IMR-90 (cell line): ENCODE measurements at regions not wholly inside any gene's neighbourhood (a gene's known extent, or its start where the extent isn't known, plus 50 kb on each side); places are given as distances from the start of the nearest gene placed in this dataset.
A peak's percentile ranks its signal among the peaks of the same experiment; 100 is the strongest.

ENCODE experiments used
- ATAC-seq: fragments of 200-7000 bp; cut with Tn5 transposase; 2 replicates; pipeline ENCODE4 v1.9.1; 2020; ENCODE audit warnings: low read depth, mild to moderate bottlenecking, moderate library complexity
- BruUV-seq: library from RNA; stranded (reverse); fragments of 400-500 nt; replicated peaks from 2 replicates; lab custom pipeline; 2021; lab: Mats Ljungman, UMichigan
- CTCF ChIA-PET: fragments of 300-600 bp; formaldehyde crosslinking; extraction: SDS; loops from one replicate; lab custom pipeline; 2021; ENCODE audit warnings: antibody characterized with exemption; lab: Yijun Ruan, JAX
- POLR2A ChIA-PET: fragments of 300-600 bp; sonication (Branson Sonifier 250); formaldehyde crosslinking; loops from one replicate; lab custom pipeline; 2022; ENCODE audit warnings: antibody characterized with exemption; ENCODE audit not compliant: unreplicated experiment; lab: Charles Lee
- DNase-seq: peaks from one replicate; pipeline ENCODE4 v3.0.0; 2013
- H2AFZ ChIP-seq: replicated peaks from 2 replicates; pipeline ENCODE3; 2013; ENCODE audit warnings: low read length, mild to moderate bottlenecking; ENCODE audit not compliant: poor library complexity
- H2AK5ac ChIP-seq: 2 replicates; pipeline ENCODE4 v1.6.1; 2013; ENCODE audit warnings: low read depth, low read length, inconsistent platforms
- H2AK9ac ChIP-seq: replicated peaks from 2 replicates; pipeline ENCODE3; 2013; ENCODE audit warnings: mild to moderate bottlenecking, low read depth, low read length, moderate library complexity; ENCODE audit not compliant: poor library complexity
- H2BK120ac ChIP-seq: 2 replicates; pipeline ENCODE4 v1.6.1; 2013; ENCODE audit warnings: low read depth, low read length, inconsistent platforms
- H2BK15ac ChIP-seq: 3 replicates; pipeline ENCODE4 v1.6.1; 2013; ENCODE audit warnings: low read depth, low read length, inconsistent platforms
- H2BK20ac ChIP-seq: 2 replicates; pipeline ENCODE4 v1.6.1; 2013; ENCODE audit warnings: low read depth, mild to moderate bottlenecking, inconsistent platforms, low read length, moderate library complexity
- H2BK5ac ChIP-seq: 2 replicates; pipeline ENCODE4 v1.6.1; 2013; ENCODE audit warnings: mild to moderate bottlenecking, low read depth, low read length, inconsistent platforms; ENCODE audit not compliant: poor library complexity, severe bottlenecking
- H3K14ac ChIP-seq: replicated peaks from 2 replicates; pipeline ENCODE4 v1.6.1; 2013; ENCODE audit warnings: low read depth, low read length, inconsistent platforms
- H3K18ac ChIP-seq: 2 replicates; pipeline ENCODE4 v1.6.1; 2013; ENCODE audit warnings: low read depth, low read length, control low read depth
- H3K23ac ChIP-seq: 2 replicates; pipeline ENCODE4 v1.6.1; 2013; ENCODE audit warnings: low read depth, low read length, inconsistent platforms
- H3K27ac ChIP-seq: 2 replicates; pipeline ENCODE4 v1.5.1; 2013; ENCODE audit warnings: mild to moderate bottlenecking, control low read depth, low read length; ENCODE audit not compliant: insufficient read depth
- H3K27me3 ChIP-seq: 2 replicates; pipeline ENCODE4 v1.6.1; 2013; ENCODE audit warnings: low read length; ENCODE audit not compliant: control insufficient read depth, insufficient read depth
- H3K36me3 ChIP-seq: 2 replicates; pipeline ENCODE4 v1.6.1; 2013; ENCODE audit warnings: low read length, mixed read lengths; ENCODE audit not compliant: control insufficient read depth, insufficient read depth
- H3K4ac ChIP-seq: 2 replicates; pipeline ENCODE4 v1.6.1; 2013; ENCODE audit warnings: low read depth, low read length, inconsistent platforms
- H3K4me1 ChIP-seq: 2 replicates; pipeline ENCODE4 v1.6.1; 2013; ENCODE audit warnings: low read length, mixed read lengths; ENCODE audit not compliant: control insufficient read depth, insufficient read depth
- H3K4me2 ChIP-seq: 2 replicates; pipeline ENCODE4 v1.6.1; 2013; ENCODE audit warnings: low read depth, mild to moderate bottlenecking, control low read depth, low read length, moderate library complexity
- H3K4me3 ChIP-seq: 2 replicates; pipeline ENCODE4 v1.5.1; 2013; ENCODE audit warnings: low read depth, mild to moderate bottlenecking, control low read depth, low read length, moderate library complexity; ENCODE audit not compliant: insufficient read depth
- H3K56ac ChIP-seq: 2 replicates; pipeline ENCODE4 v1.6.1; 2013; ENCODE audit warnings: low read length, inconsistent platforms; ENCODE audit not compliant: insufficient read depth; ENCODE audit errors: extremely low read depth
- H3K79me1 ChIP-seq, 2 experiments: 2 replicates each; pipeline ENCODE4 v1.6.1; 2013; ENCODE audit warnings: low read length in 2 of 2, inconsistent platforms in 1 of 2, low read depth in 1 of 2
- H3K9ac ChIP-seq: 2 replicates; pipeline ENCODE4 v1.6.1; 2013; ENCODE audit warnings: low read depth, low read length, control low read depth
- H3K9me1 ChIP-seq: 2 replicates; pipeline ENCODE4 v1.6.1; 2013; ENCODE audit warnings: low read length, inconsistent platforms; ENCODE audit not compliant: insufficient read depth
- H3K9me3 ChIP-seq: 2 replicates; pipeline ENCODE4 v1.6.1; 2013; ENCODE audit warnings: low read length; ENCODE audit not compliant: control insufficient read depth, insufficient read depth
- H4K20me1 ChIP-seq: 2 replicates; pipeline ENCODE4 v1.6.1; 2013; ENCODE audit warnings: low read length, inconsistent platforms; ENCODE audit not compliant: insufficient read depth
- H4K5ac ChIP-seq: 2 replicates; pipeline ENCODE4 v1.6.1; 2013; ENCODE audit warnings: mild to moderate bottlenecking, low read depth, low read length, control low read depth
- H4K8ac ChIP-seq, 2 experiments: 2 replicates each; pipeline ENCODE4 v1.6.1; 2013; ENCODE audit warnings: low read depth in 2 of 2, low read length in 2 of 2, control low read depth in 1 of 2, inconsistent platforms in 1 of 2
- H4K91ac ChIP-seq: 2 replicates; pipeline ENCODE4 v1.6.1; 2013; ENCODE audit warnings: low read depth, low read length, inconsistent platforms; ENCODE audit not compliant: insufficient read depth
- BHLHE40 ChIP-seq: fragments of 150-350 bp; IDR thresholded peaks from 2 replicates; pipeline ENCODE4 v1.6.1; 2016; ENCODE audit warnings: mild to moderate bottlenecking, low read depth, low read length
- CHD1 ChIP-seq: IDR thresholded peaks from 2 replicates; pipeline ENCODE4 v1.6.1; 2012; ENCODE audit warnings: low read depth, low read length, improper control_type of control experiment
- NFE2L2 ChIP-seq: fragments of 150-350 bp; IDR thresholded peaks from 2 replicates; pipeline ENCODE4 v1.6.1; 2016; ENCODE audit warnings: low read depth, mild to moderate bottlenecking, low read length
- POLR2A ChIP-seq: IDR thresholded peaks from 2 replicates; pipeline ENCODE4 v1.6.1; 2012; ENCODE audit warnings: mild to moderate bottlenecking, low read depth, low read length
- RAD21 ChIP-seq: IDR thresholded peaks from 2 replicates; pipeline ENCODE4 v1.6.1; 2012; ENCODE audit warnings: low read length, improper control_type of control experiment
- RCOR1 ChIP-seq: IDR thresholded peaks from 2 replicates; pipeline ENCODE4 v1.6.1; 2012; ENCODE audit warnings: mild to moderate bottlenecking, low read length, improper control_type of control experiment; ENCODE audit not compliant: insufficient replicate concordance
- RFX5 ChIP-seq: IDR thresholded peaks from 2 replicates; pipeline ENCODE4 v1.8.0; 2012; ENCODE audit warnings: low read depth, mild to moderate bottlenecking, low read length, moderate library complexity
- SMC3 ChIP-seq: fragments of 150-350 bp; IDR thresholded peaks from 2 replicates; pipeline ENCODE4 v1.6.1; 2016; ENCODE audit warnings: low read depth, mild to moderate bottlenecking, antibody characterized with exemption, low read length, moderate library complexity
- WGBS, 2 experiments: methylation state at CpG; one replicate each; pipeline versions ENCODE4 v1.1.5 to v1.1.7; 2013; ENCODE audit warnings: missing lambda C conversion rate in 2 of 2; ENCODE audit not compliant: insufficient read length in 1 of 2; ENCODE audit errors: extremely low coverage in 2 of 2; 5-methylcytosine and 5-hydroxymethylcytosine counted together
- dilution Hi-C: fragments of 300-500 bp; cut with HindIII; formaldehyde crosslinking; loops from one replicate; pipeline ENCODE4 v1.14.3; 2018; ENCODE audit warnings: low sequenced_read_pairs; ENCODE audit not compliant: unreplicated experiment
- in situ Hi-C: fragments of 300-500 bp; cut with MboI; formaldehyde crosslinking; loops from 3 replicates; pipeline ENCODE4 v1.14.3; 2019; ENCODE audit warnings: low sequenced_read_pairs, inconsistent platforms, mixed read lengths
- intact Hi-C: fragments of 100-400 bp; cut with micrococcal nuclease; formaldehyde crosslinking; loops from 2 replicates; pipeline ENCODE4 v1.10.0; 2022

DNA sequence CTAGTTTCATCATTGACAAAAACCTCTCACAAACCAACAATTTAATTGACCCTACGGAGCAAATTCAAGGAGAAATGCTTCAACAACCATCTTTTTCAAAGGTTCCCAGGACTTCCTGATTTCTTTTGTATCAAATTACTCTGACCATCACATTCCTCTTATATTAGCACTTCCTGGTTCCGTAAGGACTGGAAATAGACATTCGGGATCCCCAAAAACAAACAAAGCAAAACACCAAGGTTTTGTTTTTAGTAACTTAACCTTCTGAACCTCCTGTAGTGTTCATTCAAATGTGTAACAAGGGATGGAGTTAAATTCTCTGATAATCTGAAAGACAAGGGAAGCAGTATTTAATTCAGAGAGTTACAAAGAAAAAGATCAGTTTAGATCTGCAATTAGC is 387.6 kb upstream of the NRP1 start:
- intact Hi-C loops: no loop called here
- ATAC-seq: peak; percentile 32; the same call in 1 of the 2 replicates
- DNase-seq: peak; percentile 33

More for the DNA sequence above, 387.6 kb upstream of the NRP1 start:
- TF ChIP-seq NFE2L2 (no peak), RFX5 (no peak), CHD1 (no peak), POLR2A (no peak), BHLHE40 (no peak), RAD21 (no peak), SMC3 (no peak), RCOR1 (no peak)
- Histone ChIP-seq H3K79me1 (no peaks in the 10 kb centered on the region), H4K91ac (no peak overlapping the region), H3K23ac (no peak overlapping the region), H3K27me3 (no peaks in the 10 kb centered on the region; the same call in 1 of the 2 replicates), H3K9ac (no peak overlapping the region), H2AK9ac (no peak overlapping the region), H3K18ac (no peak overlapping the region), H3K4me1 (no peaks in the 10 kb centered on the region), H3K4me2 (peak overlapping the region; percentile 10; the same call in 1 of the 2 replicates), H2BK15ac (no peak overlapping the region), H3K4ac (no peak overlapping the region), H2BK5ac (no peak overlapping the region), H3K4me3 (no peak overlapping the region), H2AK5ac (no peak overlapping the region), H3K27ac (no peak overlapping the region), H4K5ac (0 out of 2 replicates have a peak overlapping the region, but pooled peaks have one; percentile 51), H3K36me3 (no peaks in the 10 kb centered on the region), H4K20me1 (no peaks in the 10 kb centered on the region), H4K8ac (no peak overlapping the region), H3K9me3 (0 out of 2 replicates have a peak, but pooled peaks cover 2% of the 10 kb centered on the region), H2BK120ac (no peak overlapping the region), H2BK20ac (no peak overlapping the region), H3K9me1 (no peaks in the 10 kb centered on the region), H3K14ac (no peak overlapping the region), H2AFZ (no peak overlapping the region), H3K56ac (no peak overlapping the region)
- WGBS, 2 experiments: no CpG with 5 or more reads among the region's 3 CpGs
- in situ Hi-C loops: no loop called here
- no TSS peak for BruUV-seq
- ChIA-PET POLR2A (no interaction called here), CTCF (no interaction called here)
- dilution Hi-C loops: no loop called here
